HG03025 (cell line): ENCODE measurements at regions not wholly inside any gene's neighbourhood (a gene's known extent, or its start where the extent isn't known, plus 50 kb on each side); places are given as distances from the start of the nearest gene placed in this dataset.

ENCODE experiments used
- ATAC-seq: cut with Tn5 transposase; IDR thresholded peaks from one replicate; pipeline ENCODE4 v1.9.1; 2021; ENCODE audit warnings: mild to moderate bottlenecking, moderate library complexity; ENCODE audit not compliant: unreplicated experiment, low FRiP score

DNA sequence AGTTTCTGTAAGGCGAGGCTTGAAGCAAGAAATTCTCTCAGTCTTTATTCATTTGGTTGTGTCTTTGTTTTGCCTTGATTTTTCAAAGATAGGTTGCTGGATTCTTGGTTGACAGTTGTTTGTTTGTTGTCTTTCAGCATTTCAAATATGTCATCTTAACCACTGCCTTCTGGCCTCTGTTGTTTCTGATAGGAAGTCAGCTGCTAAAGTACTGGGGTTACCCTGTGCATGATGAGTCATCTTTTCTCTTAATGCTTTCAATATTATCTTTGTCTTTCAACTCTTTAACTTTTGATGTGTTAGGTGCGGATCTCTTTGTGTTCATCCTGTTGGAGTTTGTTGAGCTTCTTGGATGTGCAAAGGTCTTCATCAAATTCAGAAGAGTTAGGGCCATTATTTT is 1571.3 kb downstream of the MAT2B start:
- no peak for ATAC-seq

- no peak for ATAC-seq
Observed at GRCh38 chr5:165079389-165079788, 1574.0 kb downstream of the MAT2B start.

- no peak for ATAC-seq
Observed at GRCh38 chr5:165083394-165083793, 1578.0 kb downstream of the MAT2B start.

GRCh38 chr5:165086465-165086864 is 1581.0 kb downstream of the MAT2B start:
- no peak for ATAC-seq

- no peak for ATAC-seq
Observed at GRCh38 chr5:165094782-165095181, 1589.4 kb downstream of the MAT2B start.

- no peak for ATAC-seq
Observed at GRCh38 chr5:165101709-165102108, 1596.3 kb downstream of the MAT2B start.

GRCh38 chr5:165104611-165105010 is 1599.2 kb downstream of the MAT2B start:
- ATAC-seq, result no peak

GRCh38 chr5:165108809-165109208 is 1603.4 kb downstream of the MAT2B start:
- no peak for ATAC-seq

GRCh38 chr5:165119175-165119574 is 1613.8 kb downstream of the MAT2B start:
- ATAC-seq, result no peak

- no peak for ATAC-seq
Observed at GRCh38 chr5:165126598-165126997, 1621.2 kb downstream of the MAT2B start.

GRCh38 chr5:165127941-165128340 is 1622.5 kb downstream of the MAT2B start:
- no peak for ATAC-seq

DNA sequence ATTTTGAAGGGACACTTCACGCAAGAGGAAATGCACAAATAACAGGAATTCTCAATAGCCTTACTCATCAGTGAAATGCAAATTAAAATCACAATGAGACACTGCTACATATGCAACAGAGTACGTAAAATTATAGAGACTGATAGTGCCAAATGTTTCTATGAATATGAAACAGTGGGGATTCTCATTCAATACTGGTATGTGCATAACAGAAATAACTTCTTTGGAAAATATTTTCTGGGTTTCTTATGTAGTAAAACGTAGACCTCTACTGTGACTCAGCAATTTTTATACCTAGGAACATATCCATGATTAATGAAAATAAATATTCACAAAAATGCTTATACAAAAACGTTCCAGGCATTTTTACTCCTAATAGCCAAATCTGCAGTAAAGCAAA is 1625.2 kb downstream of the MAT2B start:
- no peak for ATAC-seq

DNA sequence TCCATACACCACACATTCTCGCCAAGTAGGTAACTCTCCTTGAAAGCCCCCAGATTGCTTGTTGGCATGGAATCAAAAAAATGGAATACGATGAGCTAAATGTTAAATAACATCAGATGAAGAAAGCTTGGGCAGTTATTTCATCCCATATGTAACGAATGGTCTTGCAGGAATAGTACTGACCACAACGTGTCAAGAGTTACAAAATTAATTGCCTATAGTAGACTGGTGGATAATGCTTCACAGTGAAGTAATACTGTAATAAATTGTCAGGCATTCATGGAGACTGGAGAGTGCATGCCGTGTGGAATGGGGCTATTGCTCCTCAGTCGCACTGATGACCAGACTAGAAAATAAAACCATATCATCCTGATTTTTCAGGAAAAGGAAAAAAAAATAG is 1628.7 kb downstream of the MAT2B start:
- no peak for ATAC-seq

DNA sequence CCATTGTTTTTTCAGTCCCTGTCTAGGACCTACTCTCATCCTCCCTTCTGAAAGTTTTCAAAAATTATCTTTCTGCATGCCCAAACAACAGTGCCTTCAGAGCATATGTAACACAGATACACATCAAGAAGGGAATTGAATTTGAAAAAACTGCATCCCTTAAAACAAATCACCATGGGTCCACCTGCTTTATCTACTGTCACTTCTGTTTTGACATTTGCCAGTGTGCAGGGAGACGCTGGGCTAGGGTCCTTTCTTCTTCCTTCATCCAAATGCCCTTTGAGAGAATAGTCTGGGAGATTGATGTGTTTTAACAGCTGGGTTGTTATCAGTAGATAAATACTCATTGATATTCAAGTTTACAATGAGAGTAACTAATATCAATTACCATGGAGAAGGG is 1630.1 kb downstream of the MAT2B start:
- ATAC-seq, result no peak

DNA sequence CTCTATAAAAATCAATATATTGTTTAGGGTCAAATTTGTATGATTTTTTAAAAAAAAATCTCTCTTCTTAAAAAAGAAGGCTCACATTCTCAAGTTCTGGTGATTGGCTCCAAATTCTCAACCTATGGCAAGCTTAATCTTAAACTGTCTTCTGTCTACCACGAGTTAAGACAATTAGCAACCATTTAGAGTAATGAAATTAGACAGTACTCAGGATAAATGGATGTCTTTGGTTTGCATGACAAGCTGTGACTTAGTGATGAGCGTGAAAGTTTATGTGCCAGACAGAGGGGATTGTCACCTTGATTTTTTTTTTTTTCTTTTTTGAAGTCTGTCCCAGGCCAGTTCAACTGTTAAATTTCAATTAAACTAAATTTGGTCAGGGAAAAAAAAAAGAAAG is 1632.3 kb downstream of the MAT2B start:
- ATAC-seq, result no peak

GRCh38 chr5:165138236-165138635 is 1632.8 kb downstream of the MAT2B start:
- no peak for ATAC-seq

DNA sequence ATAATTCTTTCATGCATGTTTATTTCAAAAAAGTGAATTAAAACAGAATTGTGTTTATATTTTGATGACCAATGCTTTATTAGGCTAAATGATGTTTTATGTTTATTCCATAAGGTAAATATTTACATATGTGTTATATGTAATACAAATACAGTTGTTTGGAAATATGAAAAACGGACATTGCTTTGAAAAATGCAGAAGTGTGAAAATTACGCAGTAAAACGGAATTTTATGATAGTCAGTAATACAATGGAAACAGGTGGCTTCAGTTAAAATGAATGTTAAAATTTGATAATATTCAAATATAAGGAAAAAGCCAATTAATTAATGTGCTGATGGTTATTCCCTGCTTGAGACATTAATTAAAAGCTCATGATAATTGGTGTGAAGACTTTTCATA is 1633.8 kb downstream of the MAT2B start:
- no peak for ATAC-seq

DNA sequence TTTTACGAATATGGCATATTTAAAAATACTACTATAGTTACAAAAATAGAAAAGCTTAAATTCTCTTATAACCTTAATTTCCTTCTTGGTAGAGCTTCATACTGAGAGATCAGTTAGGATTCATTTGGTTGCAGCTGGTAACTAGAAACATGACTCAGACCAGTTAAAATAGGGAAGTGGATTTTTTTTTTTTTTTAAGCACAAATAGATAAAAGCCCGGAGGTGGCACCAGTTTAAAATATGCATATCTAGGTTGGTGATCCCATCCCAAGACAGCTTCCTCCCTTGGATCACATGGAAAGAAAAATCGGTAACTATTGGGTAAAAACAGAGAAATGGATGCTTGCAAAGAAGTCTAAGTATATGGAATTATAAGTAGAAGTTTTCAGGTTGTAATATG is 1634.3 kb downstream of the MAT2B start:
- no peak for ATAC-seq

DNA sequence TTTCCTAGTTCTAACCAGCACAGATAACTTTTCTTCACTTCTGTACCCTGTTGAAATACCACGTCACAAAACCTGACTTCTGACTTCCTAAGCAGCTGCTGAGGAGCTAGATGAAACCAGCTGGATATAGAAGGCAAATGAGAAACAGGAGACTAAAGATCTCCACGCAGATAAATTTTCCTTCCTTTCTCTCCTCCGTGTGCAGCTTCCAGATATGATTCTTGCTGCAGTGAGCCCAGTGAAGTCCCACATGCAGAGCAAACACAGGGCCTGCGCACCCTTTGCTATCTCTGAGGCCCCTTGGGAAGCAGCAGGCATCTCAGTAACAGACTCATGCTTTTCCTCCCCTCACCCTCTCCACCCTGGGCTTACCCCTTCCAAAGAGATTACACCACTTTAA is 1638.3 kb downstream of the MAT2B start:
- no peak for ATAC-seq

- no peak for ATAC-seq
Observed at GRCh38 chr5:165149431-165149830, 1644.0 kb downstream of the MAT2B start.

- ATAC-seq, result no peak
Observed at GRCh38 chr5:165152058-165152457, 1646.6 kb downstream of the MAT2B start.

GRCh38 chr5:165157219-165157618 is 1651.8 kb downstream of the MAT2B start:
- no peak for ATAC-seq

DNA sequence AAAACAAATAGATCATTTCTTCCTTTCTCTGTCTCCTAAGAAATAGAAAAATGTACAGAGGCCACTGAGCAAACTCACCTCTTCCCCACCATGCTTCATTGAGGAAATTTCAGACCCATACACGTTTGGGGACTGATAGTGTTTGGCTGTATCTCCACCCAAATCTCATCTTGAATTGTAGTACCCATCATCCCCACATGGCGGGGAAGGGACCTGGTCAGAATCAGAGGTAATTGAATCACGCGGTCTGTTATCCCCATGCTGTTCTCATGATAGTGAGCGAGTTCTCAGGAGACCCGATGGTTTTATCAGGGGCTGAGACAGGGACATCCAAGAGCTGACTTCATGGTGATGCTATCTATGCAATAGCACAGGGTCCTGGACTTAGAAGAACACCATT is 1655.8 kb downstream of the MAT2B start:
- ATAC-seq, result no peak
